Coronary artery (tissue), 2 donors: ENCODE measurements at regions not wholly inside any gene's neighbourhood (a gene's known extent, or its start where the extent isn't known, plus 50 kb on each side); places are given as distances from the start of the nearest gene placed in this dataset.

Experiments used
- DNase-seq: peaks from one replicate; pipeline ENCODE4 v3.0.0-alpha.2; 2017; ENCODE audit warnings: low spot score
- H3K27ac ChIP-seq, 2 donors: fragments of 200-600 bp; sonication (generic); one replicate each; pipeline ENCODE4 v1.5.1; 2016 to 2019
- H3K4me3 ChIP-seq: fragments of 200-600 bp; sonication (generic); 2 replicates; pipeline ENCODE4 v1.5.1; 2016; ENCODE audit warnings: mild to moderate bottlenecking, moderate library complexity
- CTCF ChIP-seq: fragments of 200-600 bp; sonication (generic); IDR thresholded peaks from one replicate; pipeline ENCODE4 v1.5.1; 2019; ENCODE audit warnings: antibody characterized with exemption

- H3K27ac ChIP-seq = no peak overlapping the region
- H3K4me3 ChIP-seq = no peak overlapping the region
- no peak for TF ChIP-seq CTCF
- no peak for DNase-seq
Observed at GRCh38 chr18:69291755-69292154, 108.9 kb upstream of the DOK6 start.

DNA sequence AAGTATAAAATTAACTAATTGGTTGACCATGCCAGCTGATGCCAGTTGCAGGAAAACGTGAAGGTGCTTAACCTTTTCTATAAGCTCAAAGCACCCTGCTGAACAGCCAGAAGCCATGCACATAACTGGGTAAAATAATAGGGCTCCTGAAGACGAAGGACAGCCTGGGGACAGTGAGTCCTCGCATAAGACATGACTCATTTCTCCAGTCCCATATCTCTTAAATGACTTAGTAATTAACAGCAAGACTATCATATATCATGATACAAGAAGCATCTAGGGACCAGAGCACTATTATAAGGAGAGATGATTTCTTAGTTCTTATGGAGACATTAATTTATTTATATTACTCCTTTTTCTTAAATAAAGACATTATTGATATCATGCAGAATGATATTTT lies 100.5 kb upstream of the DOK6 start:
- no peak for TF ChIP-seq CTCF
- no peak for DNase-seq
- H3K27ac ChIP-seq = no peak overlapping the region
- no peak overlapping the region for H3K4me3 ChIP-seq

DNA sequence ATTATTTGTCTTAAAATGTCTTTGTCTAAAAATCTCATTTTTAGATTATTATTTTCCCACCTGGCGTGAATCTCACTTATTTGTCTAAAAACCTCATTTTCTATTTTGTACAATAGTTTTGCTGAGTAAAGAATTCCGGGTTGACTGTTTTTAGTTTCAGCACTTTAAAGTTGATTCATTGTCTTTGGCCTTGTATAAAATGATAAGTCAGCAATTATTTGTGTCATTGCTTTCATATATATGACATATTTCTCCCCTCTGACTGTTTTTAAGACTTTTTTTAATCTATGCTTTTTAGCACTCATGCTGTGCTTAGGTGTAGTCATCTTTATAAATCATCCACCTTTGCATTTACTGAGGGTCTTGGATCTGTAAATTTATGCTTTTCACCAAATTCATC lies 92.1 kb upstream of the DOK6 start:
- Histone ChIP-seq H3K4me3 (no peak overlapping the region), H3K27ac (no peak overlapping the region)
- TF ChIP-seq CTCF = no peak
- no peak for DNase-seq

- no peak for TF ChIP-seq CTCF
- no peak for DNase-seq
- H3K4me3 ChIP-seq = no peak overlapping the region
- no peak overlapping the region for H3K27ac ChIP-seq
Observed at GRCh38 chr18:69326094-69326493, 74.6 kb upstream of the DOK6 start.

GRCh38 chr18:69328086-69328485 lies 72.6 kb upstream of the DOK6 start:
- H3K27ac ChIP-seq = no peak overlapping the region
- no peak overlapping the region for H3K4me3 ChIP-seq
- no peak for DNase-seq
- TF ChIP-seq CTCF = no peak

GRCh38 chr18:69330385-69331005 lies 70.2 kb upstream of the DOK6 start:
- Histone ChIP-seq H3K27ac (no peak overlapping the region), H3K4me3 (no peak overlapping the region)
- TF ChIP-seq CTCF = no peak
- DNase-seq = no peak

- Histone ChIP-seq H3K4me3 (no peak overlapping the region), H3K27ac (no peak overlapping the region)
- no peak for TF ChIP-seq CTCF
- no peak for DNase-seq
Observed at GRCh38 chr18:69349912-69350597, 50.6 kb upstream of the DOK6 start.
